Stomach (tissue), 4 donors: ENCODE measurements at regions not wholly inside any gene's neighbourhood (a gene's known extent, or its start where the extent isn't known, plus 50 kb on each side); places are given as distances from the start of the nearest gene placed in this dataset.

ENCODE experiments used
- CTCF ChIP-seq, 7 experiments: fragments of 450-650 bp in 4 of 7; fragments of 200-600 bp in 3 of 7; sonication (generic) in 3 of 7; IDR thresholded peaks; one replicate each; pipeline ENCODE4 v1.5.1; 2016 to 2019; ENCODE audit warnings: antibody characterized with exemption in 7 of 7, control low read depth in 2 of 7, mild to moderate bottlenecking in 1 of 7
- POLR2A ChIP-seq, 4 donors: fragments of 450-650 bp; IDR thresholded peaks; one replicate each; pipeline ENCODE4 v1.6.1; 2016; ENCODE audit warnings: antibody characterized with exemption in 4 of 4, control low read depth in 2 of 4, mild to moderate bottlenecking in 1 of 4, moderate library complexity in 1 of 4

- TF ChIP-seq CTCF (IDR thresholded peaks at IDR 0.05): no peak
- no peak for TF ChIP-seq POLR2A (IDR thresholded peaks at IDR 0.05)
Observed at GRCh38 chr21:35521293-35521692, 472.2 kb upstream of the RUNX1 start.
